ENCODE measurements at regions not wholly inside any gene's neighbourhood (a gene's known extent, or its start where the extent isn't known, plus 50 kb on each side); places are given as distances from the start of the nearest gene placed in this dataset.
"Not testable (repeated sequence)": the region's sequence is repeated elsewhere in the genome, so short reads cannot be mapped to it uniquely, and the experiment has no call there.

DNA sequence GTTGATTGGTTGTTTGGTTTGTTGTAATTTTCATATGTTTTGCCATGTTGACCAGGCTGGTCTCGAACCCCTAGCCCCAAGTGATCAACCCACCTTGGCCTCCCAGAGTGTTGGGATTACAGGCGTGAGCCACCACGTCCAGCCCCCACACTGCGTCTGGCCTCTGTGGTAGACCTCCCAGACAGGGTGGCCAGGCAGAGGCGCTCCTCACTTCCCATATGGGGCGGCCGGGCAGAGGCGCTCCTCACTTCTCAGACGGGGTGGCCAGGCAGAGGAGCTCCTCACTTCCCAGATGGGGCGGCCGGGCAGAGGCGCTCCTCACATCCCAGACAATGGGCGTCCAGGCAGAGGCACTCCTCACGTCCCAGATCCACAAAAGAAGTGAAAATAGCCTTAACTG is 242.6 kb downstream of the FOXD4L6 start:
- not testable (repeated sequence) for TF ChIP-seq CTCF (IDR thresholded peaks at IDR 0.05; ENCODE audit: low read depth, low read length); EZH2phosphoT487 (IDR thresholded peaks at IDR 0.05; ENCODE audit: low read depth)
